ENCODE measurements at regions not wholly inside any gene's neighbourhood (a gene's known extent, or its start where the extent isn't known, plus 50 kb on each side); places are given as distances from the start of the nearest gene placed in this dataset.

DNA sequence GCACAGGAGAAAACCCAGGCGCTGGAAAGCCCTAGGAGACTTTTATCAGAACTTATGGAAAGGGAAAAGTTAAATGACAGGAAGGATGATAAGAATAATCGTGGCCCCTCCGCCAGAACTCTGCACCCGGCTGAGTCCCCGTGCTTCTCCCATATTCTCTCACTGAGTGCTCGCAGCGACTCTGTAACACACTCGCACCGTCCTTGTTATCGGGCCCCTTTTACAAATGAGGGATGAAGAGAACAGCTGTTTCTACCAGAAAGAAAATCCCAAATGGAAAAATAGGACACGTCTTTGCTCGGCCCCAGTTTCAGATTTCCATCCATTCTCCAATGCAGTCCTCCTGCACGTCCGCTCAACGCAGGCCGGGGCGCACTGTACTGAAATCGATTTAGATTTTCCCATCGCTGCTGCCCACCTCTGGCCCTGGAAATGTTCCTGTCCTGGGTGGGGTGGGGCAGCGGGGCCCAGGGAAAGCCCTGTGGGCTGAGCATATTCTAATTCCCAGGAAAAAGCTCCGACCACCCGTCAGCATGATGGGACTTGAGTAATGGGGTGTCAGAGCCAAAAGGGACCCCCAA lies 66.4 kb downstream of the KCNF1 start:
- H3K4me3 ChIP-seq (ENCODE audit: low read depth, low read length), result no peak overlapping the region
- TF ChIP-seq, protein P1, sequence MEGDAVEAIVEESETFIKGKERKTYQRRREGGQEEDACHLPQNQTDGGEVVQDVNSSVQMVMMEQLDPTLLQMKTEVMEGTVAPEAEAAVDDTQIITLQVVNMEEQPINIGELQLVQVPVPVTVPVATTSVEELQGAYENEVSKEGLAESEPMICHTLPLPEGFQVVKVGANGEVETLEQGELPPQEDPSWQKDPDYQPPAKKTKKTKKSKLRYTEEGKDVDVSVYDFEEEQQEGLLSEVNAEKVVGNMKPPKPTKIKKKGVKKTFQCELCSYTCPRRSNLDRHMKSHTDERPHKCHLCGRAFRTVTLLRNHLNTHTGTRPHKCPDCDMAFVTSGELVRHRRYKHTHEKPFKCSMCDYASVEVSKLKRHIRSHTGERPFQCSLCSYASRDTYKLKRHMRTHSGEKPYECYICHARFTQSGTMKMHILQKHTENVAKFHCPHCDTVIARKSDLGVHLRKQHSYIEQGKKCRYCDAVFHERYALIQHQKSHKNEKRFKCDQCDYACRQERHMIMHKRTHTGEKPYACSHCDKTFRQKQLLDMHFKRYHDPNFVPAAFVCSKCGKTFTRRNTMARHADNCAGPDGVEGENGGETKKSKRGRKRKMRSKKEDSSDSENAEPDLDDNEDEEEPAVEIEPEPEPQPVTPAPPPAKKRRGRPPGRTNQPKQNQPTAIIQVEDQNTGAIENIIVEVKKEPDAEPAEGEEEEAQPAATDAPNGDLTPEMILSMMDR (IDR thresholded peaks at IDR 0.05; ENCODE audit: low read depth, low read length, missing control alignments), result no peak
- no peak for DNase-seq (ENCODE audit: low read depth)

- DNase-seq (ENCODE audit: low read depth), result no peak
- TF ChIP-seq, protein P1 (IDR thresholded peaks at IDR 0.05; ENCODE audit: low read depth, low read length, missing control alignments), result no peak
- H3K4me3 ChIP-seq (ENCODE audit: low read depth, low read length), result no peak overlapping the region
These were observed 68.3 kb downstream of the KCNF1 start for GRCh38 chr2:10980071-10980470.

- no peak for DNase-seq (ENCODE audit: low read depth)
- H3K4me3 ChIP-seq (ENCODE audit: low read depth, low read length), result no peak overlapping the region
- TF ChIP-seq, protein P1 (IDR thresholded peaks at IDR 0.05; ENCODE audit: low read depth, low read length, missing control alignments), result no peak
These were observed 69.2 kb downstream of the KCNF1 start for GRCh38 chr2:10980886-10981425.

DNA sequence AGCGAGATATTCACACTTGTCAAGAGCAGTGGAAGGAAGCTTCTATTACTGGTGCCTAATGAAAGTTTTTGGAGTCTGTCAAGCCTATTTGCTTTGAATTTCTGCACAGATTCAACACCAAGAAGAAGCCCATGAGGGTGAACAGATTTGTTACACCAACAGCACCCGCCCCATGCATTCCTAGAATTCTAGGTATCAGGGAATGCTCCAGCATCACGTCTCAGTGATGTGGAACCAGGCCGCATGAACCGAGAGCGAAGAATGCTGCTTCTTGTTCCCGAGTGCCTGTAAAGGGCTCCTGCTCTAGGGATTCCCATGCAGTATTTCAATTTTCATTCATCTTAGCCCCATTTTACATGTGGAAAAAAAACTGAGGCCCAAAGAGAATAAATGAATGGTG lies 69.7 kb downstream of the KCNF1 start:
- TF ChIP-seq, protein P1 (IDR thresholded peaks at IDR 0.05; ENCODE audit: low read depth, low read length, missing control alignments), result no peak
- DNase-seq (ENCODE audit: low read depth), result no peak
- no peak overlapping the region for H3K4me3 ChIP-seq (ENCODE audit: low read depth, low read length)

DNA sequence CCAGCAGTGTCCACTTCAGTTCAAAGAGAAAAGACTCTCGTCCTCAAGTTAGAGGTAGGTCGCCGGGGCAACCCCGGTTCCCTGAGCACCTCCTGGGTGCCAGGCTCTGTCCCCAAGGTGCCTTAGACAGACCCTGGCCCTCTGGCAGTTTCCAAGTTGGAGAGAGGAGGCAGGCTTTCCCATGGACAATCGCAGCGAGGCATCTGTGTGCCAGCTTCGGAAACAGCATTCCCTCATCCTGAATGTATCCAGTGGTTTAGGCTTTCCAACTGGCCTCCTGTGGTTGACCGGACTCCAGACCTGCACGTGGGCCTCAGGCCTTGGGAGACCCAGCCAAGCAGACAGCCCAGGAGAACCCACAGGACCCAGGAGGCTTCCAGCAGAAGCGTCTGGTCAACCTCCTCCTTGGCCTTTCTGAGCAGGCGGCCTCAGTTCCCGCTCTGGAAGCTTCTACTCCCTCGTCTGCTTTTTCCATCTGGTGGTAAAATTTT lies 70.3 kb downstream of the KCNF1 start:
- TF ChIP-seq, protein P1 (IDR thresholded peaks at IDR 0.05; ENCODE audit: low read depth, low read length, missing control alignments), result no peak
- no peak overlapping the region for H3K4me3 ChIP-seq (ENCODE audit: low read depth, low read length)
- no peak for DNase-seq (ENCODE audit: low read depth)

DNA sequence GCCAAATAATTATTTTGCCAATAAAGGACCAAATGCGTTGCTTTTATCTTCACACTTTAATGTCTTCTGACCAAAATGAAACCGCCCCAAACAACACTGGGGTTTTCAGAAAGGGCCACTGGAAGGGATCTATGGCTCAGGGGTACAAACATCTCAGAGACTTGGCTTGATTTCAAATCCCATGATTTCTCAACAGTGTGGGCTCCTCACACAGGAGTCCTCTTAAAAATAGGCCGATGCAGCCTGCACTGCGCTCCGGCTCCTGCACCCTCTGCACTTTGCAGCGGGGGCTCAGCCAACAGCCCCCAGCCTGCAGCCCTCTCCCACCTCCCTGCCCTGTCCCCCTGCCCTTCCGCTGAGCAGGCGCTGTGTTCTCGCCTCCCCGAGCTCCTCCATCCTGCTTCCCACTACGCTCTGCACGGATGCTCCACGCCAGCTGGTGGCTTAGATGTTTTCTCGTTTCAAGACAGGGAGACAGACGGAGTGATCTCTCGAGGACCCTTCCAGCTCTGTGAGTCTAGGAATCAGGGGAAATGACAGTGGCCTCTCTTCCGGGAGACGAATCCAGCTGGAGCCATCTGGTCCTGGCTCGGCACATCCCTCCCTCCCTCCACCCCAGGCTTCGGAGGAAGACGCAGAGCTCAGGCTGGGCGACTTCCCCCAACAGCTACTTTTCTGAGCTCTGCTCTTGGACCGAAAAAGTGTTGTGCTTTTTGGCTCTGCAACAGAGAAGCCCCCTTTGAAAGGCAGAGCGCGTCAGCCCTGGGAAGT lies 71.4 kb downstream of the KCNF1 start:
- TF ChIP-seq, protein P1 (IDR thresholded peaks at IDR 0.05; ENCODE audit: low read depth, low read length, missing control alignments), result no peak
- no peak overlapping the region for H3K4me3 ChIP-seq (ENCODE audit: low read depth, low read length)
- no peak for DNase-seq (ENCODE audit: low read depth)
